H1 (cell line): ENCODE measurements at regions not wholly inside any gene's neighbourhood (a gene's known extent, or its start where the extent isn't known, plus 50 kb on each side); places are given as distances from the start of the nearest gene placed in this dataset.

ENCODE experiments used
- CTCF ChIA-PET: fragments of 300-600 bp; sonication (Branson Sonifier 250); formaldehyde crosslinking; loops from one replicate; lab custom pipeline; 2021; ENCODE audit not compliant: partially characterized antibody; lab: Charles Lee
- POLR2A ChIA-PET: fragments of 300-600 bp; sonication (Branson Sonifier 250); formaldehyde crosslinking; loops from one replicate; lab custom pipeline; 2021; ENCODE audit warnings: inconsistent platforms; ENCODE audit not compliant: partially characterized antibody; lab: Charles Lee
- DNase-seq, 2 experiments: peaks; one replicate each; pipeline versions ENCODE4 v3.0.0 to v3.0.0-alpha.2; 2010 to 2022; ENCODE audit warnings: low spot score in 2 of 2, low read depth in 1 of 2, mixed read lengths in 1 of 2
- FAIRE-seq: peaks from 2 replicates; lab custom pipeline; 2011; peaks lifted over from hg19 to GRCh38; lab: Jason Lieb, UNC
- H2AFZ ChIP-seq: 2 replicates; pipeline ENCODE4 v1.8.1; 2012; ENCODE audit warnings: low read length, inconsistent platforms
- H2AK5ac ChIP-seq: 2 replicates; pipeline ENCODE4 v1.6.1; 2013; ENCODE audit warnings: low read depth, low read length
- H2BK120ac ChIP-seq: replicated peaks from 2 replicates; pipeline ENCODE3; 2013; ENCODE audit warnings: low read depth, low read length, inconsistent platforms
- H2BK12ac ChIP-seq: 2 replicates; pipeline ENCODE4 v1.6.1; 2013; ENCODE audit warnings: low read depth, low read length
- H2BK15ac ChIP-seq: 2 replicates; pipeline ENCODE4 v1.6.1; 2013; ENCODE audit warnings: low read length
- H2BK20ac ChIP-seq: 2 replicates; pipeline ENCODE4 v1.6.1; 2013; ENCODE audit warnings: low read length
- H2BK5ac ChIP-seq: 2 replicates; pipeline ENCODE4 v1.6.1; 2013; ENCODE audit warnings: low read depth, low read length
- H3K14ac ChIP-seq: 2 replicates; pipeline ENCODE4 v1.6.1; 2013; ENCODE audit warnings: inconsistent platforms; ENCODE audit not compliant: insufficient read length
- H3K18ac ChIP-seq: 2 replicates; pipeline ENCODE4 v1.6.1; 2013; ENCODE audit warnings: low read length; ENCODE audit errors: extremely low read depth
- H3K23ac ChIP-seq: 2 replicates; pipeline ENCODE4 v1.6.1; 2013; ENCODE audit warnings: inconsistent platforms; ENCODE audit not compliant: insufficient read length
- H3K23me2 ChIP-seq: 2 replicates; pipeline ENCODE4 v1.6.1; 2013; ENCODE audit warnings: low read depth, low read length
- H3K27ac ChIP-seq: 2 replicates; pipeline ENCODE4 v1.6.1; 2011; ENCODE audit warnings: low read depth, low read length, inconsistent platforms
- H3K27me3 ChIP-seq, 4 experiments: replicated peaks in 1 of 4; 1 replicate in 1 of 4; 2 replicates in 3 of 4; pipeline versions ENCODE4 v1.6.1 to v1.8.1; 2011 to 2013; ENCODE audit warnings: low read length in 3 of 4, mild to moderate bottlenecking in 3 of 4, inconsistent platforms in 2 of 4, mixed read lengths in 2 of 4, moderate library complexity in 1 of 4; ENCODE audit not compliant: control insufficient read depth in 3 of 4, insufficient read depth in 3 of 4; ENCODE audit errors: extremely low read depth in 1 of 4
- H3K36me3 ChIP-seq, 4 experiments: 2 replicates each; pipeline versions ENCODE4 v1.6.1 to v1.8.1; 2011 to 2013; ENCODE audit warnings: mild to moderate bottlenecking in 4 of 4, low read length in 3 of 4, moderate library complexity in 2 of 4, control low read depth in 1 of 4, inconsistent platforms in 1 of 4; ENCODE audit not compliant: insufficient read depth in 4 of 4, control insufficient read depth in 2 of 4
- H3K4ac ChIP-seq: replicated peaks from 2 replicates; pipeline ENCODE3; 2013; ENCODE audit warnings: low read length, low read depth, mixed read lengths, inconsistent platforms; ENCODE audit not compliant: insufficient read length
- H3K4me1 ChIP-seq, 4 experiments: replicated peaks in 1 of 4; 1 replicate in 1 of 4; 2 replicates in 3 of 4; pipeline versions ENCODE4 v1.6.1 to v1.8.1; 2011 to 2013; ENCODE audit warnings: low read length in 3 of 4, inconsistent platforms in 2 of 4, mixed read lengths in 1 of 4; ENCODE audit not compliant: insufficient read depth in 4 of 4, control insufficient read depth in 3 of 4
- H3K4me2 ChIP-seq, 2 experiments: 2 replicates each; pipeline versions ENCODE4 v1.6.1 to v1.8.1; 2011 to 2013; ENCODE audit warnings: low read depth in 2 of 2, low read length in 2 of 2, control low read depth in 1 of 2, inconsistent platforms in 1 of 2, mild to moderate bottlenecking in 1 of 2; ENCODE audit not compliant: insufficient read depth in 1 of 2
- H3K4me3 ChIP-seq, 4 experiments: fragments of 200-600, 300-600 bp in 1 of 4; sonication (generic), shearing (Covaris generic), sonication (Bioruptor Twin) in 1 of 4; 2 replicates each; pipeline versions ENCODE4 v1.5.1 to v1.8.1; 2011 to 2016; ENCODE audit warnings: low read length in 4 of 4, low read depth in 3 of 4, control low read depth in 2 of 4, inconsistent platforms in 2 of 4, mild to moderate bottlenecking in 2 of 4, mixed read lengths in 1 of 4, moderate library complexity in 1 of 4; ENCODE audit not compliant: insufficient read depth in 2 of 4; ENCODE audit errors: extremely low read depth in 1 of 4
- H3K56ac ChIP-seq: replicated peaks from 2 replicates; pipeline ENCODE3; 2013; ENCODE audit warnings: low read depth, mild to moderate bottlenecking, mixed read lengths, low read length, inconsistent platforms; ENCODE audit not compliant: insufficient read length
- H3K79me1 ChIP-seq: 2 replicates; pipeline ENCODE4 v1.6.1; 2013; ENCODE audit warnings: low read depth, low read length, control low read depth
- H3K79me2 ChIP-seq, 2 experiments: 2 replicates each; pipeline versions ENCODE4 v1.6.1 to v1.8.1; 2012 to 2013; ENCODE audit warnings: low read length in 2 of 2, mild to moderate bottlenecking in 2 of 2, inconsistent platforms in 1 of 2; ENCODE audit not compliant: insufficient read depth in 2 of 2, control insufficient read depth in 1 of 2
- H3K9ac ChIP-seq, 4 experiments: replicated peaks in 1 of 4; 1 replicate in 1 of 4; 2 replicates in 3 of 4; pipeline versions ENCODE4 v1.6.1 to v1.8.1; 2011 to 2013; ENCODE audit warnings: low read depth in 3 of 4, low read length in 3 of 4, control low read depth in 2 of 4, mild to moderate bottlenecking in 2 of 4, moderate library complexity in 2 of 4, inconsistent platforms in 1 of 4; ENCODE audit errors: extremely low read depth in 1 of 4
- H3K9me3 ChIP-seq, 2 experiments: 2 replicates each; pipeline versions ENCODE4 v1.6.1 to v1.8.1; 2012 to 2013; ENCODE audit warnings: mild to moderate bottlenecking in 2 of 2, moderate library complexity in 2 of 2, control low read depth in 1 of 2, inconsistent platforms in 1 of 2, low read depth in 1 of 2, low read length in 1 of 2, mixed read lengths in 1 of 2; ENCODE audit not compliant: insufficient read depth in 2 of 2
- H4K20me1 ChIP-seq, 2 experiments: replicated peaks in 1 of 2; 2 replicates each; pipeline versions ENCODE3 to v1.8.1; 2011 to 2013; ENCODE audit warnings: inconsistent platforms in 2 of 2, low read length in 2 of 2, mild to moderate bottlenecking in 1 of 2; ENCODE audit not compliant: insufficient read depth in 2 of 2, control insufficient read depth in 1 of 2
- H4K5ac ChIP-seq: 2 replicates; pipeline ENCODE4 v1.6.1; 2013; ENCODE audit warnings: low read length, low read depth, mixed read lengths, inconsistent platforms; ENCODE audit not compliant: insufficient read length
- H4K8ac ChIP-seq: 2 replicates; pipeline ENCODE4 v1.8.0; 2013; ENCODE audit warnings: mild to moderate bottlenecking, moderate library complexity, low read length, inconsistent platforms; ENCODE audit not compliant: insufficient read depth; ENCODE audit errors: extremely low read depth
- H4K91ac ChIP-seq: replicated peaks from 2 replicates; pipeline ENCODE3; 2013; ENCODE audit warnings: low read length, mixed read lengths, inconsistent platforms; ENCODE audit not compliant: insufficient read length
- CBX5 ChIP-seq: fragments of 300-800, 300-1000 bp; sonication (generic); IDR thresholded peaks from 2 replicates; pipeline ENCODE4 v1.7.1; 2016; ENCODE audit warnings: antibody characterized with exemption, low read length, low read depth
- CREB1 ChIP-seq: IDR thresholded peaks from 2 replicates; pipeline ENCODE4 v1.6.1; 2012; ENCODE audit warnings: inconsistent platforms
- CTBP2 ChIP-seq: IDR thresholded peaks from 2 replicates; pipeline ENCODE4 v1.7.0; 2011; ENCODE audit warnings: borderline replicate concordance, mild to moderate bottlenecking, moderate library complexity, mixed read lengths, low read length; ENCODE audit not compliant: insufficient read depth, insufficient read length
- EZH2 ChIP-seq: fragments of 200-600 bp; sonication (generic); IDR thresholded peaks from 2 replicates; pipeline ENCODE4 v1.7.1; 2012; ENCODE audit warnings: low read depth, mild to moderate bottlenecking, moderate library complexity, low read length, inconsistent platforms; ENCODE audit not compliant: severe bottlenecking
- KDM4A ChIP-seq: IDR thresholded peaks from one replicate; pipeline ENCODE4 v1.7.1; 2012; ENCODE audit warnings: low read depth, mild to moderate bottlenecking, moderate library complexity, low read length, inconsistent platforms; ENCODE audit not compliant: severe bottlenecking
- NANOG ChIP-seq: IDR thresholded peaks from 2 replicates; pipeline ENCODE4 v1.6.1; 2011; ENCODE audit warnings: low read length, low read depth, mild to moderate bottlenecking, inconsistent platforms; ENCODE audit not compliant: insufficient read depth, poor library complexity, severe bottlenecking
- NRF1 ChIP-seq: IDR thresholded peaks from 2 replicates; pipeline ENCODE4 v1.6.1; 2011; ENCODE audit warnings: mild to moderate bottlenecking, low read depth, low read length, improper control_type of control experiment
- RXRA ChIP-seq: IDR thresholded peaks from 2 replicates; pipeline ENCODE4 v1.6.1; 2011; ENCODE audit warnings: low read depth, mild to moderate bottlenecking, low read length, moderate library complexity; ENCODE audit not compliant: insufficient read depth
- SAP30 ChIP-seq: fragments of 300-600 bp; sonication (generic); IDR thresholded peaks from 2 replicates; pipeline ENCODE4 v1.7.1; 2012; ENCODE audit warnings: low read length, moderate library complexity, mild to moderate bottlenecking, inconsistent platforms; ENCODE audit not compliant: insufficient read depth, insufficient replicate concordance
- TAF1 ChIP-seq: IDR thresholded peaks from 2 replicates; pipeline ENCODE4 v1.6.1; 2011; ENCODE audit warnings: mild to moderate bottlenecking, low read depth, low read length
- WGBS, 2 experiments: shearing (Covaris generic) in 1 of 2; methylation state at CpG; one replicate each; pipeline versions ENCODE4 v1.1.6 to v1.1.7; 2013 to 2015; ENCODE audit warnings: low lambda C conversion rate in 2 of 2, mixed read lengths in 2 of 2, inconsistent platforms in 1 of 2, low coverage in 1 of 2, missing lambda C conversion rate in 1 of 2; ENCODE audit not compliant: insufficient replicate concordance in 2 of 2, insufficient coverage in 1 of 2, insufficient read length in 1 of 2; ENCODE audit errors: extremely low coverage in 1 of 2, missing lambda C conversion rate in 1 of 2; 5-methylcytosine and 5-hydroxymethylcytosine counted together
- TF ChIP-seq, protein P1 (sequence below): IDR thresholded peaks from 2 replicates; pipeline ENCODE4 v1.6.1; 2011; ENCODE audit warnings: low read depth, mild to moderate bottlenecking, low read length; ENCODE audit not compliant: insufficient read depth
- TF ChIP-seq, protein P2 (sequence below): IDR thresholded peaks from 2 replicates; pipeline ENCODE4 v1.6.1; 2012; ENCODE audit warnings: inconsistent platforms

DNA sequence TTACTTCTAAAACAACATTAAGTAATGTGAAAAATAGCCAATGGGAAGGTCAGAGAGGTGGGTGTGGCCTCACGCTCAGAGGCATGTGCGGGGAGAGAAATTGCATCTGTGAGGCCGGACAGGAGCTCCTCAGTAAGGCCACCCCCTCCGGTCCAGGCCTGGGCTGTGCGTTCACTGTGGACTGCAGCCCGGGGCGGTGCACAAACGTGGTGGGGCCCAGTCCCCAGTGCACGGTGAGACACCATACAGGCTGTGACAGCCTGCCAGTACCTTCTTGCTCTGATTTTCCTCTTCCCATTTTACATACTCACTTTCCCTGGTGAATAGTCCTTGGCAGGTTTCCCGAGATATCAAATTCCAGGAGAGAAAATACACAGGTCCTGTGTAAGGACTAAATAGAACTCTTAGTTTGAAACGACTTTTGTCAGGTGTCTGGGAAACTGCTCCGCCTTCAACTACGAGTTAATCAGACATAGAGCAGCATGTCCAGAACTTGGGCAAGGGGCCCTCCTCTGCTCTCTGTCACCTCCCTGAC lies 174.1 kb upstream of the MKI67 start:
- no peak overlapping the region for H3K9ac ChIP-seq
- no peak overlapping the region for H2BK120ac ChIP-seq
- H3K23me2 ChIP-seq: no peaks in the 10 kb centered on the region
- no peak for TF ChIP-seq RXRA
- no peak for TF ChIP-seq NANOG
- TF ChIP-seq NRF1: no peak
- no peak for TF ChIP-seq CREB1
- no peak for TF ChIP-seq SAP30
- no peak for TF ChIP-seq TAF1
- TF ChIP-seq CBX5: no peak
- no peak for TF ChIP-seq CTBP2
- TF ChIP-seq EZH2: no peak
- TF ChIP-seq, protein P1, sequence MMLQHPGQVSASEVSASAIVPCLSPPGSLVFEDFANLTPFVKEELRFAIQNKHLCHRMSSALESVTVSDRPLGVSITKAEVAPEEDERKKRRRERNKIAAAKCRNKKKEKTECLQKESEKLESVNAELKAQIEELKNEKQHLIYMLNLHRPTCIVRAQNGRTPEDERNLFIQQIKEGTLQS: no peak
- TF ChIP-seq KDM4A: no peak
- TF ChIP-seq, protein P2, sequence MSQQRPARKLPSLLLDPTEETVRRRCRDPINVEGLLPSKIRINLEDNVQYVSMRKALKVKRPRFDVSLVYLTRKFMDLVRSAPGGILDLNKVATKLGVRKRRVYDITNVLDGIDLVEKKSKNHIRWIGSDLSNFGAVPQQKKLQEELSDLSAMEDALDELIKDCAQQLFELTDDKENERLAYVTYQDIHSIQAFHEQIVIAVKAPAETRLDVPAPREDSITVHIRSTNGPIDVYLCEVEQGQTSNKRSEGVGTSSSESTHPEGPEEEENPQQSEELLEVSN: no peak

More for the DNA sequence above, 174.1 kb upstream of the MKI67 start:
- WGBS, 2 experiments: 94% methylated on average over 13 of the region's 13 CpGs; no CpG with 5 or more reads in 1 of the 2 experiments
- no peak overlapping the region for H3K14ac ChIP-seq
- H2BK20ac ChIP-seq: no peak overlapping the region
- H2AFZ ChIP-seq: no peak overlapping the region
- H3K4ac ChIP-seq: no peak overlapping the region
- H3K27me3 ChIP-seq: no peaks in the 10 kb centered on the region
- no peak overlapping the region for H2BK12ac ChIP-seq
- ChIA-PET CTCF (interaction anchor here (0.9 to 1.3 kb wide), 2 partner anchors 35 to 36 kb away, joined by 3 to 5 read pairs; no protein-coding TSS in a partner anchor), POLR2A (no interaction called here)
- H3K56ac ChIP-seq: no peak overlapping the region
- H3K4me1 ChIP-seq: no peaks in the 10 kb centered on the region
- H3K18ac ChIP-seq: no peak overlapping the region
- no peak overlapping the region for H3K23ac ChIP-seq
- no peak overlapping the region for H3K27ac ChIP-seq
- H3K36me3 ChIP-seq: no peaks in the 10 kb centered on the region
- no peak overlapping the region for H3K4me3 ChIP-seq
- no peaks in the 10 kb centered on the region for H4K20me1 ChIP-seq
- peaks cover 15 to 22% of the 10 kb centered on the region in 2 experiments; a peak in 2 of 4 replicates for H3K9me3 ChIP-seq
- no peak overlapping the region for H2BK15ac ChIP-seq
- no peak overlapping the region for H4K5ac ChIP-seq
- no peaks in the 10 kb centered on the region for H3K79me1 ChIP-seq
- H4K8ac ChIP-seq: no peak overlapping the region
- no peak overlapping the region for H2BK5ac ChIP-seq
- FAIRE-seq (no peak), DNase-seq (no peak)
- H3K4me2 ChIP-seq: no peak overlapping the region
- no peak overlapping the region for H4K91ac ChIP-seq
- no peak overlapping the region for H2AK5ac ChIP-seq
- no peaks in the 10 kb centered on the region for H3K79me2 ChIP-seq
